22Rv1 (cell line): ENCODE measurements at regions not wholly inside any gene's neighbourhood (a gene's known extent, or its start where the extent isn't known, plus 50 kb on each side); places are given as distances from the start of the nearest gene placed in this dataset.

Experiments
- CTCF ChIP-seq: fragments of 450-650 bp; IDR thresholded peaks from 2 replicates; pipeline ENCODE4 v1.5.1; 2017; ENCODE audit warnings: mild to moderate bottlenecking
- ZFX ChIP-seq: fragments of 450-650 bp; IDR thresholded peaks from 2 replicates; pipeline ENCODE4 v1.6.1; 2017; ENCODE audit warnings: antibody characterized with exemption, borderline replicate concordance

- TF ChIP-seq CTCF (no peak), ZFX (no peak)
Measured at GRCh38 chr1:19535214-19535613, 49.9 kb upstream of the CAPZB start.
